Transverse colon (tissue), 4 donors: ENCODE measurements at regions not wholly inside any gene's neighbourhood (a gene's known extent, or its start where the extent isn't known, plus 50 kb on each side); places are given as distances from the start of the nearest gene placed in this dataset.

Source experiments
- CTCF ChIP-seq, 5 experiments: fragments of 200-600 bp in 3 of 5; fragments of 450-650 bp in 2 of 5; sonication (generic) in 3 of 5; IDR thresholded peaks; 1 replicate in 2 of 5; 2 replicates in 3 of 5; pipeline ENCODE4 v1.5.1; 2016 to 2017; ENCODE audit warnings: antibody characterized with exemption in 5 of 5, inconsistent platforms in 3 of 5, mild to moderate bottlenecking in 2 of 5, moderate library complexity in 1 of 5
- EP300 ChIP-seq: sonication (generic); formaldehyde crosslinking; IDR thresholded peaks from one replicate; pipeline ENCODE4 v1.6.1; 2017; ENCODE audit warnings: antibody characterized with exemption, low read depth
- POLR2AphosphoS5 ChIP-seq, 3 donors: sonication (generic); formaldehyde crosslinking; IDR thresholded peaks; one replicate each; pipeline ENCODE4 v1.6.1; 2016; ENCODE audit warnings: antibody characterized with exemption in 3 of 3

- TF ChIP-seq CTCF (IDR thresholded peaks at IDR 0.05) (no peak), EP300 (no peak), POLR2AphosphoS5 (IDR thresholded peaks at IDR 0.05) (no peak)
Measured at GRCh38 chr5:124683917-124684555, 62.4 kb downstream of the ZNF608 start.
